Panc1 (cell line): ENCODE measurements at regions not wholly inside any gene's neighbourhood (a gene's known extent, or its start where the extent isn't known, plus 50 kb on each side); places are given as distances from the start of the nearest gene placed in this dataset.

ENCODE experiments used
- POLR2AphosphoS5 ChIP-seq: IDR thresholded peaks from 2 replicates; pipeline ENCODE4 v1.6.1; 2012; ENCODE audit warnings: mild to moderate bottlenecking, low read depth, low read length, moderate library complexity
- REST ChIP-seq, 2 experiments: IDR thresholded peaks; 2 replicates each; pipeline ENCODE4 v1.6.1; 2011 to 2012; ENCODE audit warnings: low read depth in 2 of 2, control low read depth in 1 of 2, low read length in 1 of 2, mild to moderate bottlenecking in 1 of 2, moderate library complexity in 1 of 2; ENCODE audit not compliant: insufficient read depth in 1 of 2
- SIN3A ChIP-seq: IDR thresholded peaks from 2 replicates; pipeline ENCODE4 v1.6.1; 2012; ENCODE audit warnings: low read depth, mild to moderate bottlenecking, low read length, moderate library complexity, borderline replicate concordance; ENCODE audit not compliant: insufficient read depth
- TCF7L2 ChIP-seq: IDR thresholded peaks from 2 replicates; pipeline ENCODE4 v1.6.1; 2011; ENCODE audit warnings: mild to moderate bottlenecking, low read depth, low read length, inconsistent platforms
- TF ChIP-seq, protein P1 (sequence below): fragments of 450-650 bp; IDR thresholded peaks from 2 replicates; pipeline ENCODE4 v1.5.1; 2017; ENCODE audit warnings: mild to moderate bottlenecking

DNA sequence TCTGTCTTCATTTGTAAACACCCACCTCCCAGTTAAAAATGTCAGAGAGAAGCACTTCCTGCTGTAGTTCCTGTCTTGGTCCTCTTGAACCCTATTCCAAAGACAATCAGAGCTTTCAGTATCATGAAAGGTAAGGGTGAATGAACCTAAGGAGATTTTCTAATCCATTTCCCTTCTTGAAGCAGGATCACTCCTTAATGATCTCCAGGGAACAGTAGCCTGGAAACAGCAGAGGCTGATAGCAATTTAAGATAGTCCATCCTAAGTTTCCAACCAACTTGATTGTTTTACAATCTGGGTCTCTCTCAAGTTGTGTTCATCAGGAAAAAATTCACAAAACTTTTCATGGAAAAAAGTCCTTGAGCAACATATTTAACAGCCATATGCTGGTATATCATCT lies 273.6 kb downstream of the NEBL start:
- no peak for TF ChIP-seq POLR2AphosphoS5
- TF ChIP-seq, protein P1, sequence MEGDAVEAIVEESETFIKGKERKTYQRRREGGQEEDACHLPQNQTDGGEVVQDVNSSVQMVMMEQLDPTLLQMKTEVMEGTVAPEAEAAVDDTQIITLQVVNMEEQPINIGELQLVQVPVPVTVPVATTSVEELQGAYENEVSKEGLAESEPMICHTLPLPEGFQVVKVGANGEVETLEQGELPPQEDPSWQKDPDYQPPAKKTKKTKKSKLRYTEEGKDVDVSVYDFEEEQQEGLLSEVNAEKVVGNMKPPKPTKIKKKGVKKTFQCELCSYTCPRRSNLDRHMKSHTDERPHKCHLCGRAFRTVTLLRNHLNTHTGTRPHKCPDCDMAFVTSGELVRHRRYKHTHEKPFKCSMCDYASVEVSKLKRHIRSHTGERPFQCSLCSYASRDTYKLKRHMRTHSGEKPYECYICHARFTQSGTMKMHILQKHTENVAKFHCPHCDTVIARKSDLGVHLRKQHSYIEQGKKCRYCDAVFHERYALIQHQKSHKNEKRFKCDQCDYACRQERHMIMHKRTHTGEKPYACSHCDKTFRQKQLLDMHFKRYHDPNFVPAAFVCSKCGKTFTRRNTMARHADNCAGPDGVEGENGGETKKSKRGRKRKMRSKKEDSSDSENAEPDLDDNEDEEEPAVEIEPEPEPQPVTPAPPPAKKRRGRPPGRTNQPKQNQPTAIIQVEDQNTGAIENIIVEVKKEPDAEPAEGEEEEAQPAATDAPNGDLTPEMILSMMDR, result no peak
- no peak for TF ChIP-seq REST (IDR thresholded peaks at IDR 0.05; ENCODE audit: insufficient read depth in 1 of 2, low read depth in 2 of 2, low read length in 1 of 2)
- no peak for TF ChIP-seq SIN3A
- no peak for TF ChIP-seq TCF7L2
